ENCODE measurements at regions not wholly inside any gene's neighbourhood (a gene's known extent, or its start where the extent isn't known, plus 50 kb on each side); places are given as distances from the start of the nearest gene placed in this dataset. TPM values are rescaled to one million over a fixed set of nuclear protein-coding genes. Genes with fewer than 3 reads are reported as not detected.
A peak's percentile ranks its signal among the peaks of the same experiment; 100 is the strongest.

DNA sequence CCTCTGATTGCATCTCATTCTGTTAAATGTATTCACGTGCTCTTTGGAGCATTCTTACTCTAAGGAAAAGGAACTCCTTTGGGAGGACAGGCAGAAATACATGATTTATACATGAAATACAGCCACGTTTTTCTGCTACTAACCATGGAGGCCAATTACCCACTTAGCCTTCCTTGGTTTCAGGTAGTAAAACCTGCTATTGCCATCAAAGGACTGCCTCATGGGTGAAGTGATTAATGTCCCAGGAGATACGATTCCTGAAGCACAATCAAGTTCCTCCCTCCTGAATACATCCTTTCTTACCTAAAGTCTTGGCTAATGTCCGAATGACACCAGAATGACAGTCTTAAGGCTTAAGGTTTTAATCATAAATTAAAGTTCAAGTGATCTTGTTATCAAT is 58.5 kb upstream of the PIK3CG start:
- no peak overlapping the region for H3K27ac ChIP-seq (ENCODE audit: low read depth, low read length)
- no peaks in the 10 kb centered on the region for H3K4me1 ChIP-seq (ENCODE audit: control insufficient read depth in 3 of 3, insufficient read depth in 3 of 3, low read length in 3 of 3)
- no peaks in the 10 kb centered on the region for H3K36me3 ChIP-seq (ENCODE audit: control insufficient read depth in 3 of 3, insufficient read depth in 3 of 3, low read length in 3 of 3)

DNA sequence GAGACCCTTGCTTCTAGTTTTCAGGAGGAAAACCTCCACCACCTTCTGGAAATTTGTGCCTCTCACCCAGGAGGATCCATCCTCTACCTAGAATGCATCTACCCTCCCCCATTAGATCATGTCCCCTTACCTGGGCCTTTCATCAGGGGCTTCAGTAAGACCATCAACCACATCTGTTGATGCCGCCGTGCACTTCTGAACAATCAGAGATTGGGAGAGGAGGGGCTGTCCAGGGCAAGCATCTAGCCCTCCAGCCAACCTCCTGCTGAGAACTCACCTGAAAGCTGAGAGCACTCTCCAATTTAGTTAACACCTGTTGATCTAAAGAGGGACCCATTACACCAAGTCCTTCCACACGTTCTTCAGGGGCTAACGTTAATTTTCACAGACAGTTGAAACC is 57.6 kb upstream of the PIK3CG start:
- H3K4me3 ChIP-seq (ENCODE audit: low read length in 3 of 3), result no peak overlapping the region
- H3K27ac ChIP-seq (ENCODE audit: low read depth, low read length), result no peak overlapping the region
- H3K36me3 ChIP-seq (ENCODE audit: control insufficient read depth in 3 of 3, insufficient read depth in 3 of 3, low read length in 3 of 3), result no peaks in the 10 kb centered on the region
- H3K9me3 ChIP-seq (ENCODE audit: control insufficient read depth in 3 of 3, low read length in 3 of 3), result no peaks in the 10 kb centered on the region
- H3K9ac ChIP-seq (ENCODE audit: low read depth in 1 of 3, low read length in 3 of 3), result no peak overlapping the region
- H3K27me3 ChIP-seq (ENCODE audit: control insufficient read depth in 3 of 3, insufficient read depth in 3 of 3, low read length in 3 of 3), result no peaks in the 10 kb centered on the region
- H3K4me1 ChIP-seq (ENCODE audit: control insufficient read depth in 3 of 3, insufficient read depth in 3 of 3, low read length in 3 of 3), result peaks cover 0 to 7% (median 0%) of the 10 kb centered on the region in 3 donors

More for the DNA sequence above, 58.5 kb upstream of the PIK3CG start:
- no peak overlapping the region for H3K9ac ChIP-seq (ENCODE audit: low read depth in 1 of 3, low read length in 3 of 3)
- no peak overlapping the region for H3K4me3 ChIP-seq (ENCODE audit: low read length in 3 of 3)
- H3K27me3 ChIP-seq (ENCODE audit: control insufficient read depth in 3 of 3, insufficient read depth in 3 of 3, low read length in 3 of 3), result no peaks in the 10 kb centered on the region
- H3K9me3 ChIP-seq (ENCODE audit: control insufficient read depth in 3 of 3, low read length in 3 of 3), result no peaks in the 10 kb centered on the region

DNA sequence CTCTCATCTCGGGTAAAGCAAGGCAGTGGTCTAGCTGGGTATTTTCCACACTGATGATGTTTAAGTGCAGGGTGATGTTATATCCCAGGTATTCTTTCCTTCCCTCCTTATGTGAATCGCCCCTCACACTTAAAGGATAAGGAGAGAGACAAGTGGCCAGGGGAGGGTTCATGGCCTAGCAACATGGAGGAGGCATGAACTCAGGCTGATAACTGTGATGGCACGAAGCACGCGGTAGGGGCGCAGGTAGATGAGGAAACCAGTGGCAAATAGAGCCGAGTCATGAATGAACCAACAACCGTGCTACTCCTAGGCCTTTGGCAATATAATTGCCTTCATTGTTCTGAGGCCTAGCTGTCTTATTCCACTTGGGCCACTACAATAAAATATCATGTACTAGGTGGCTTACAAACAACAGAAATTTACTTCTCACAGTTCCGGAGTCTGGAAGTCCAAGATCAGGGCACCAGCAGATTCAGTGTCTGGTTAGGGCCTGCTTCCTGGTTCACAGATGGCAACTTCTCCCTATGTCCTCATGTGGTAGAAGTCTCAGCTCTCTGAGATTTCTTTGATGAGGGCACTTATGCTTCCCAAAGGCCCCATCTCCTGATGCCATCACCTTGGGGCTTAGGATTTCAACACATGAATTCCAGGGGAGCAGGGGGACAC is 56.0 kb upstream of the PIK3CG start:
- Histone ChIP-seq H3K4me1 (ENCODE audit: control insufficient read depth in 3 of 3, insufficient read depth in 3 of 3, low read length in 3 of 3) (peaks cover 0 to 17% (median 4%) of the 10 kb centered on the region in 3 donors), H3K9me3 (ENCODE audit: control insufficient read depth in 3 of 3, low read length in 3 of 3) (no peaks in the 10 kb centered on the region), H3K4me3 (ENCODE audit: low read length in 3 of 3) (no peak overlapping the region), H3K27ac (ENCODE audit: low read depth, low read length) (no peak overlapping the region), H3K27me3 (ENCODE audit: control insufficient read depth in 3 of 3, insufficient read depth in 3 of 3, low read length in 3 of 3) (no peaks in the 10 kb centered on the region), H3K36me3 (ENCODE audit: control insufficient read depth in 3 of 3, insufficient read depth in 3 of 3, low read length in 3 of 3) (no peaks in the 10 kb centered on the region), H3K9ac (ENCODE audit: low read depth in 1 of 3, low read length in 3 of 3) (no peak overlapping the region)

DNA sequence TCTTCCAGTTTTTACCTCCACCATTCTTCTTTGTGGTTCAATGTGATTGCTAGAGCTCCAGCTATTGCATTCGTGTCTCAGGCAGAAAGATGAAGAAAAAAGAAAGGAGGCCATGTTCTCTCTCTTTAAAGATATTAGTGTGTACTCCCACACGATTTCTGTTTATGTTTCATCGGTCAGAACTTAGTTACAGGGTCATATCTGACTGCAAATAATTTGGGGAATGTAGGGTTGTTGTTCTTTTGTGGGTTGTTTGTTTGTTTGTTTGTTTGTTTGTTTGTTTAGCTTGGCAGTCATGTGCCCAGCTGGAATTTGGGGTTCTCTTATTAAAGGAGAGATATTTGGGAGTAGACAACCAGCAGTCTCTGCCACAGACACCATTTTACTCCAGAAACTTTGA is 53.6 kb upstream of the PIK3CG start:
- Histone ChIP-seq H3K27me3 (ENCODE audit: control insufficient read depth in 3 of 3, insufficient read depth in 3 of 3, low read length in 3 of 3) (no peaks in the 10 kb centered on the region), H3K4me1 (ENCODE audit: control insufficient read depth in 3 of 3, insufficient read depth in 3 of 3, low read length in 3 of 3) (peaks cover 0 to 17% (median 4%) of the 10 kb centered on the region in 3 donors), H3K4me3 (ENCODE audit: low read length in 3 of 3) (no peak overlapping the region), H3K9ac (ENCODE audit: low read depth in 1 of 3, low read length in 3 of 3) (no peak overlapping the region), H3K36me3 (ENCODE audit: control insufficient read depth in 3 of 3, insufficient read depth in 3 of 3, low read length in 3 of 3) (no peaks in the 10 kb centered on the region), H3K27ac (ENCODE audit: low read depth, low read length) (peak overlapping the region; percentile 72), H3K9me3 (ENCODE audit: control insufficient read depth in 3 of 3, low read length in 3 of 3) (no peaks in the 10 kb centered on the region)

DNA sequence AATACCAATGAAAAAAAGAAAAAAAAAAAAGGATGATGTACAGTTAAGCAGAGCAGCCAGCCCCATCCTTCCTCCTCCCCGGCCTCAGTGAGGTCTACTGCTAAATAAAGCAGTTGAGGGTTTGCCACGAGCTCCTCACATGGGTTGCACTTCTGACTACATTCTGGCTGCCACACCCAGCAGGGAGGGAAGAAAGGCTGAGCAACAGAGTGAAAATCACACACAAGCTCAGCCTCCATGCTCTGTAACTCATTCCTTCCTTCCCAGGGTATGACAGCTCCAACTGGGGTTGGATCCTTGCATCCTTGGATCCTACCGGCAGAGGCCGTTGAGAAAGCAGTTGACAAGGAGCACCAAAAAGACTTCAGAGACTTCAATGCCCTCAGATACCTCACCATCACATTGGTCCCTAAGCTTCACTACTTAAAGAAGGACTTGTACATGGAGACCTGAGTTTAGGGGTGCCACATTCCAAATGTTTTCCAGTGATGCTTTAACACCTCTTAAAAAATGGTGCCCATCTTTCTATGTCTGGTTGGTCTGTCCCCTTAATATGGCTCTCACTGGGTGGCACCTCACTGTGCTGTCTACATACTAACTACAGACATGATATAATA is 52.9 kb upstream of the PIK3CG start:
- no peak overlapping the region for H3K4me3 ChIP-seq (ENCODE audit: low read length in 3 of 3)
- H3K36me3 ChIP-seq (ENCODE audit: control insufficient read depth in 3 of 3, insufficient read depth in 3 of 3, low read length in 3 of 3), result no peaks in the 10 kb centered on the region
- H3K27ac ChIP-seq (ENCODE audit: low read depth, low read length), result peak overlapping the region; percentile 72
- H3K9ac ChIP-seq (ENCODE audit: low read depth in 1 of 3, low read length in 3 of 3), result no peak overlapping the region
- no peaks in the 10 kb centered on the region for H3K9me3 ChIP-seq (ENCODE audit: control insufficient read depth in 3 of 3, low read length in 3 of 3)
- H3K4me1 ChIP-seq (ENCODE audit: control insufficient read depth in 3 of 3, insufficient read depth in 3 of 3, low read length in 3 of 3), result peaks cover 0 to 17% (median 4%) of the 10 kb centered on the region in 3 donors
- H3K27me3 ChIP-seq (ENCODE audit: control insufficient read depth in 3 of 3, insufficient read depth in 3 of 3, low read length in 3 of 3), result no peaks in the 10 kb centered on the region

DNA sequence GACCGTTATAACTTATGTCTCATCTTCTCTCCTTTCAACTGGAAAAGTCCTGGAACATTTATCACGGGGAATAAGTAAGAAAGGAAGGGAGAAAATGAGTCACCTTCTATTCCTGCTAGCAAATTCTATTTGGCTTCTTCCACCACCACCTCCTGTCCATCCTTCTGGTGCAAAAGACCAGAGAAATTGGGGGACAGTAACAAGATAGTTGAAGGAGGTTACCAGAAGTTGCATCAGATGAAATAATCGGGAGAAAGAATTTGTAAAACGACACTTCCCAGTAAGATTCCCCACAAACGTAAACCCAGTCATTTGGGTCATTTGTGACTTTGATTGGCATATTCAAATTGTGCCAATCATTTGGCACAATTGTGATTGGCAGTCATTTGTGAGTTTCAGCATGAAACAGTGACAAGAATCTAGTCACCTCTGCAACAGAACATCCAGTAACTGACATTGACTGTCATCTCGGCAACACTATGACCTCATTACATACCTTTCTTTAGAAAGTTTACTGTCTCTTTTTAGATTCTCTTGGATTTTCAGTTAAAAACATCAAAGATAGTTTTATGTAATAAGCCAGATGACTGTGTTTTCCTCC is 51.3 kb upstream of the PIK3CG start:
- Histone ChIP-seq H3K9ac (ENCODE audit: low read depth in 1 of 3, low read length in 3 of 3) (no peak overlapping the region), H3K4me3 (ENCODE audit: low read length in 3 of 3) (no peak overlapping the region), H3K27ac (ENCODE audit: low read depth, low read length) (peak overlapping the region; percentile 63), H3K4me1 (ENCODE audit: control insufficient read depth in 3 of 3, insufficient read depth in 3 of 3, low read length in 3 of 3) (peaks cover 0 to 17% (median 4%) of the 10 kb centered on the region in 3 donors), H3K36me3 (ENCODE audit: control insufficient read depth in 3 of 3, insufficient read depth in 3 of 3, low read length in 3 of 3) (no peaks in the 10 kb centered on the region), H3K9me3 (ENCODE audit: control insufficient read depth in 3 of 3, low read length in 3 of 3) (no peaks in the 10 kb centered on the region), H3K27me3 (ENCODE audit: control insufficient read depth in 3 of 3, insufficient read depth in 3 of 3, low read length in 3 of 3) (no peaks in the 10 kb centered on the region)

DNA sequence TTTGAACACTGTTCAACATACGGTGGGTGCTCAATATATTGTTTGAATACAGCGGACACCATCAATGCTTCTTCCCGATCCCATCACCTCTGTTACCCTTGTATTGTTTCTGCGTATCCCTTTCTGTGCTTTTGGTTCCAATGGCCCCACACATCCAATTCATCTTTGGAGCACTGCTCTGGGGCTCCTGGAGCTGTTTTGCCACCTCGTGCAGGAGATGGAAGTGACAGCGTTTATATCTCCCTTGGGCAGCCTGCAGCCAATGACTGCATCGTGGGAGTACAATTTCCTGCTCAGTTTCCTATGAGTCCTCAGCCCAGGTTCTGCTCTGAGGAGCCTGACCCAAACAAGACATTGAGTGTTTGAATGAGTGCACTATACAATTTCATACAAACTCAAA is 50.2 kb upstream of the PIK3CG start:
- no peak overlapping the region for H3K9ac ChIP-seq (ENCODE audit: low read depth in 1 of 3, low read length in 3 of 3)
- no peaks in the 10 kb centered on the region for H3K27me3 ChIP-seq (ENCODE audit: control insufficient read depth in 3 of 3, insufficient read depth in 3 of 3, low read length in 3 of 3)
- no peaks in the 10 kb centered on the region for H3K36me3 ChIP-seq (ENCODE audit: control insufficient read depth in 3 of 3, insufficient read depth in 3 of 3, low read length in 3 of 3)
- H3K9me3 ChIP-seq (ENCODE audit: control insufficient read depth in 3 of 3, low read length in 3 of 3), result no peaks in the 10 kb centered on the region
- H3K27ac ChIP-seq (ENCODE audit: low read depth, low read length), result no peak overlapping the region
- no peak overlapping the region for H3K4me3 ChIP-seq (ENCODE audit: low read length in 3 of 3)
- H3K4me1 ChIP-seq (ENCODE audit: control insufficient read depth in 3 of 3, insufficient read depth in 3 of 3, low read length in 3 of 3), result peaks cover 0 to 17% (median 4%) of the 10 kb centered on the region in 3 donors

Small RNA genes lying in the stretch of these regions (small RNA-seq; reads per million reads assigned to genes)
- gene RNA5SP236, result not detected
